NCI-H2227 (cell line): ENCODE measurements at regions not wholly inside any gene's neighbourhood (a gene's known extent, or its start where the extent isn't known, plus 50 kb on each side); places are given as distances from the start of the nearest gene placed in this dataset.
A peak's percentile ranks its signal among the peaks of the same experiment; 100 is the strongest.

ENCODE experiments used
- DNase-seq: peaks from one replicate; lab custom pipeline; 2025; ENCODE audit not compliant: unreplicated experiment; lab: John Stamatoyannopoulos, UW

GRCh38 chr12:84604551-84604950 lies 308.0 kb downstream of the SLC6A15 start:
- DNase-seq, result no peak

GRCh38 chr12:84603484-84604248 lies 308.9 kb downstream of the SLC6A15 start:
- DNase-seq, result no peak

GRCh38 chr12:84601483-84601882 lies 311.1 kb downstream of the SLC6A15 start:
- no peak for DNase-seq

- DNase-seq, result peak; percentile 51
Observed at GRCh38 chr12:84599539-84599938, 313.1 kb downstream of the SLC6A15 start.

DNA sequence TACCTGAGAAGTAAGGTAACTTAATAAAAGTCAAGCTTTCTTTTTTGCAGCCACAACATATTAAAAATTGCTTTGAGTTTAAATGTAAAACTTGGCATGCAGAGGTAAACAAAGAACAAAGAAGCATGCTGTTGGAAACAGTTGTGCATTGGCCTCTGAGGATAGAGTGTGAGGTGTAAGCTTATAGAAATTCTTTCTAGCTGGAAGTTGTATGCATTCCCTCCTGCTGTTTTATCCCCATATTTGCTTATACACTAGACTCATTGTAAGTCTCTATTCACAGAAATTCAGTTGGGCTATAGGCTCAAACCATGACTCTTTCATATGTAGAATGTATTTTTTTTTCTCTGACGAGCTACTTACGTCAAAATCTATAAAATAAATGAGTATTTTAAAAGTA lies 316.3 kb downstream of the SLC6A15 start:
- DNase-seq, result no peak

- no peak for DNase-seq
Observed at GRCh38 chr12:84594157-84594556, 318.4 kb downstream of the SLC6A15 start.

- no peak for DNase-seq
Observed at GRCh38 chr12:84585776-84586395, 326.7 kb downstream of the SLC6A15 start.

GRCh38 chr12:84572196-84572595 lies 340.4 kb downstream of the SLC6A15 start:
- no peak for DNase-seq

GRCh38 chr12:84562331-84562730 lies 350.3 kb downstream of the SLC6A15 start:
- no peak for DNase-seq

DNA sequence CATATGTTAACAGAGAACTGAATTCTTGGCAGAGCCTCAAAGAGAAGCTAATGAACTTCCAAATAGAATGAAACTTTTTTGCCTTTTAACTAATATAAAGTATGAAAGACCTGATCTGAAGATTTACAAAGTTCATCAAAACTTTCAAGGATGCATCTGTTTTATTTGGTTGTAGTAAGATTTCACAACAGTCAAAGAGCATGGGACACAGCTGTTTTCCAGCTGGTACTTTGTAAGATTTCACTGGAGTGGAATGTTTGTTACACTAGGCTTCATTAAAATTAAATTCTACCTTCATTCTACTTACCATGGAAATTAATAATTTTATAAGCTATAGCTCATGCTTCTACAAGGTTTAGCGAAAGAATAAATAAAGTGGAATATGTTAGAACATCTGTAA lies 351.2 kb downstream of the SLC6A15 start:
- DNase-seq, result no peak

GRCh38 chr12:84554199-84554723 lies 358.3 kb downstream of the SLC6A15 start:
- no peak for DNase-seq

GRCh38 chr12:84553331-84554117 lies 359.1 kb downstream of the SLC6A15 start:
- no peak for DNase-seq

DNA sequence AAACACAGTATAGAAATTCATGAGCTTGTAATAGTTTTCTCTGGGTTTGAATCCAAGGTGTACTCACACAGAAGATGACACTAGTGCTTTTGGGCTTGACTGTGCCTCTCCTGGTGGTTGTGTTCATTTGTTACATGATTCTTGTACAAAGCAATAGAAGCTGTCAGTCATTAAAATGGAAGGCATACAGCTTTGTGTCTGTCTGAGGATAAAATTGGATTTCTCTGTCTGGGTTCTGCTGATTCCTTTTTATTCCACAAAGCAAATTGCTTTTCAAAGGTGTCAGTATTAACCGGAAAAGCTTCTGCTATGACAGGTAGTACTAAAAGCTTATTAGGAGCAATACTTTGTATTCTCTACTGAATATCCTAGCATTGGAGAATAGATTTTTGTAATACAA lies 361.2 kb downstream of the SLC6A15 start:
- no peak for DNase-seq

GRCh38 chr12:84550518-84550917 lies 362.1 kb downstream of the SLC6A15 start:
- DNase-seq, result no peak

DNA sequence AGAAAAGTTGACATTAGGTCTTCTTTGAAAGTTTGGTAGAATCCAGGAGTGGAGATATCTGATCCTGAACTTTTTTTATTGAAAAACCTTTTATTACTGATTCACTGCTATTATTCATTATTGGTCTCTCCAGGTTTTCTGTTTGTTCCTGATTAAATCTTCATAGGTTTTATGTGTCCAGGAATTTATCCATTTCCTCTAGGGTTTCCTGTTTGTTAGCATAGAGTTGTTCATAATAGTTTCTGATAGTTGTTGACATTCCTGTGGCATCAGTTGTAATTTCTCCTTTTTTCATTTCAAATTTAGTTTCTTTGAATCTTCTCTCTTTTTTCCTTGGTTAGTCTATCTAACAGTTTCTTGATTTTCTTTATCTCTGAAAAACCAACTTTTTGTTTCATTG lies 370.3 kb downstream of the SLC6A15 start:
- no peak for DNase-seq

DNA sequence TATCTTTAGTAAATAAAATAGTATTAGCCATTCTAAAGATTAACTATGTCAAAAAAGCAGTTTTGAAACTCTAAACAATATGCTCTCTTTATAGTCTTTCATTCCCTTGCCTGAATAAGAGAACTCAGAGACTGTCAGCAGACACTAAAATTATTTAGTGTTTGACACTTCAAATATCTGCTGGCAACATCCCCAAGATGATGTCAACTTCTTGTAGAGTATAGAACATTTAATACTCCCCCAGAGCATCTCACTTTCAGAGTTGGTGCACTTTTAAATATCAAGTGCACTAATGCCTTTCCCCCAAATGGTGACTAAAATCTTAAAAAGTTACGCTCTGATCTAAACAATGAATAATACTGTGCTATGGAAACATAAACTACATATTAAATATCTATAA lies 374.9 kb downstream of the SLC6A15 start:
- DNase-seq, result no peak

- no peak for DNase-seq
Observed at GRCh38 chr12:84512751-84513150, 399.8 kb downstream of the SLC6A15 start.

DNA sequence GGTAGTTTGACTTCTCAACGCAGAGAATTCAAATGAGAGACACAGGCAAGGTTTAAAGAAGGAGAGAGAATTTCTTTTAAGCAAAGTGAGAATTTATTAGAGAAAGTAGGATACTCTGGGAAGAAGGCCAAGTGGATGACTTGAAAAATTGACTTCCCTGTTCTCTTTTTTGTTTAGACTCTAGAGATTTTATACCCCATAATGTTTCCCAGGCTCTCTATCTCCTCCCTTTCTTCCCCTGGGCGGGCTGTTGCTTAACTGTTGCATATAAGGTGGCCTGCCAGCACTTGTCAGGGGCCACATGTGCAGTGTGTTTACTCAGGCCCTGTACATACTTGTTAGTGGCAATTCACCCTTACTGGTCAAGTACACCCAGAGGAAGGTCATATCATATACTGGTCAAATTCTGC lies 403.7 kb downstream of the SLC6A15 start:
- DNase-seq, result peak; percentile 60

- DNase-seq, result peak; percentile 34
Observed at GRCh38 chr12:84507956-84508850, 404.4 kb downstream of the SLC6A15 start.

DNA sequence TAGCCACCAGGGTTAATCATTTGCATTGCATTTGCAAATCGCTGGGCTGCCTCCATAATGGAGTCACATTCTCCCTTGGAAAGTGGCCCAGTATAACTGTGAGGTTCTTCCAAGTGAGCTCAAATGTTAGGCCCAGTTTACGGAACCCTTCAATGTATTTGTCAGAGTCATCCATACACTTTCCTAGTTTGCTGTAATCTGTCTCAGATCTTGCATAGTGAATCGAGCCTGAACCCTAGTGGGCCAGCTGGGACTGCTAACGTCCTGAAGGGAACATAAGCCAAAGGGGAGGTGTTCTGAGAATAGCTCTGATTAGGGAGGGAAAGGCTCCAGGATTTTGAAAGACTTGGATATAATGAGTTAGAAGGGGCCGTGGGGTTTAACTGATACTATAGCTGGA lies 406.3 kb downstream of the SLC6A15 start:
- DNase-seq, result no peak
